ENCODE measurements at regions not wholly inside any gene's neighbourhood (a gene's known extent, or its start where the extent isn't known, plus 50 kb on each side); places are given as distances from the start of the nearest gene placed in this dataset.
A peak's percentile ranks its signal among the peaks of the same experiment; 100 is the strongest.

DNA sequence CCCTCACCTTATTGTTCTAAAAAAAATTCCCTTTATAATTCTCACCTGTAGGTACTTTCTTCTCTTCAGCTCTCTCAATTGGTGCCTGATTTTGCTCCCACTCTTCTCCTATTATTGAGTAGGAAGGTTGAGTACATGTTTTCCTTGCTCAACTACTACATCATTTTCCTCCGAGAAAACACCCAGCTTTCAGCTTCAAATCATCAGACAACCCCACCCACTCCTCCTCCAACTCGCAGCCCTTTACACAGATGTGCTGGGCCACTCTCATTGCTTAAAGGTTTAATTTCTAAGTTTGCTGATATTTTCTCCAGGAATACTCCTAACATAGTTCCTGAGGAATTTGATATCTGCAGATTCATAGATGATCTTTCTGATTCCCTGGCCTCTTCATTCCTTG lies 734.4 kb upstream of the ZEB2 start (continued):
- TF ChIP-seq, protein P1, sequence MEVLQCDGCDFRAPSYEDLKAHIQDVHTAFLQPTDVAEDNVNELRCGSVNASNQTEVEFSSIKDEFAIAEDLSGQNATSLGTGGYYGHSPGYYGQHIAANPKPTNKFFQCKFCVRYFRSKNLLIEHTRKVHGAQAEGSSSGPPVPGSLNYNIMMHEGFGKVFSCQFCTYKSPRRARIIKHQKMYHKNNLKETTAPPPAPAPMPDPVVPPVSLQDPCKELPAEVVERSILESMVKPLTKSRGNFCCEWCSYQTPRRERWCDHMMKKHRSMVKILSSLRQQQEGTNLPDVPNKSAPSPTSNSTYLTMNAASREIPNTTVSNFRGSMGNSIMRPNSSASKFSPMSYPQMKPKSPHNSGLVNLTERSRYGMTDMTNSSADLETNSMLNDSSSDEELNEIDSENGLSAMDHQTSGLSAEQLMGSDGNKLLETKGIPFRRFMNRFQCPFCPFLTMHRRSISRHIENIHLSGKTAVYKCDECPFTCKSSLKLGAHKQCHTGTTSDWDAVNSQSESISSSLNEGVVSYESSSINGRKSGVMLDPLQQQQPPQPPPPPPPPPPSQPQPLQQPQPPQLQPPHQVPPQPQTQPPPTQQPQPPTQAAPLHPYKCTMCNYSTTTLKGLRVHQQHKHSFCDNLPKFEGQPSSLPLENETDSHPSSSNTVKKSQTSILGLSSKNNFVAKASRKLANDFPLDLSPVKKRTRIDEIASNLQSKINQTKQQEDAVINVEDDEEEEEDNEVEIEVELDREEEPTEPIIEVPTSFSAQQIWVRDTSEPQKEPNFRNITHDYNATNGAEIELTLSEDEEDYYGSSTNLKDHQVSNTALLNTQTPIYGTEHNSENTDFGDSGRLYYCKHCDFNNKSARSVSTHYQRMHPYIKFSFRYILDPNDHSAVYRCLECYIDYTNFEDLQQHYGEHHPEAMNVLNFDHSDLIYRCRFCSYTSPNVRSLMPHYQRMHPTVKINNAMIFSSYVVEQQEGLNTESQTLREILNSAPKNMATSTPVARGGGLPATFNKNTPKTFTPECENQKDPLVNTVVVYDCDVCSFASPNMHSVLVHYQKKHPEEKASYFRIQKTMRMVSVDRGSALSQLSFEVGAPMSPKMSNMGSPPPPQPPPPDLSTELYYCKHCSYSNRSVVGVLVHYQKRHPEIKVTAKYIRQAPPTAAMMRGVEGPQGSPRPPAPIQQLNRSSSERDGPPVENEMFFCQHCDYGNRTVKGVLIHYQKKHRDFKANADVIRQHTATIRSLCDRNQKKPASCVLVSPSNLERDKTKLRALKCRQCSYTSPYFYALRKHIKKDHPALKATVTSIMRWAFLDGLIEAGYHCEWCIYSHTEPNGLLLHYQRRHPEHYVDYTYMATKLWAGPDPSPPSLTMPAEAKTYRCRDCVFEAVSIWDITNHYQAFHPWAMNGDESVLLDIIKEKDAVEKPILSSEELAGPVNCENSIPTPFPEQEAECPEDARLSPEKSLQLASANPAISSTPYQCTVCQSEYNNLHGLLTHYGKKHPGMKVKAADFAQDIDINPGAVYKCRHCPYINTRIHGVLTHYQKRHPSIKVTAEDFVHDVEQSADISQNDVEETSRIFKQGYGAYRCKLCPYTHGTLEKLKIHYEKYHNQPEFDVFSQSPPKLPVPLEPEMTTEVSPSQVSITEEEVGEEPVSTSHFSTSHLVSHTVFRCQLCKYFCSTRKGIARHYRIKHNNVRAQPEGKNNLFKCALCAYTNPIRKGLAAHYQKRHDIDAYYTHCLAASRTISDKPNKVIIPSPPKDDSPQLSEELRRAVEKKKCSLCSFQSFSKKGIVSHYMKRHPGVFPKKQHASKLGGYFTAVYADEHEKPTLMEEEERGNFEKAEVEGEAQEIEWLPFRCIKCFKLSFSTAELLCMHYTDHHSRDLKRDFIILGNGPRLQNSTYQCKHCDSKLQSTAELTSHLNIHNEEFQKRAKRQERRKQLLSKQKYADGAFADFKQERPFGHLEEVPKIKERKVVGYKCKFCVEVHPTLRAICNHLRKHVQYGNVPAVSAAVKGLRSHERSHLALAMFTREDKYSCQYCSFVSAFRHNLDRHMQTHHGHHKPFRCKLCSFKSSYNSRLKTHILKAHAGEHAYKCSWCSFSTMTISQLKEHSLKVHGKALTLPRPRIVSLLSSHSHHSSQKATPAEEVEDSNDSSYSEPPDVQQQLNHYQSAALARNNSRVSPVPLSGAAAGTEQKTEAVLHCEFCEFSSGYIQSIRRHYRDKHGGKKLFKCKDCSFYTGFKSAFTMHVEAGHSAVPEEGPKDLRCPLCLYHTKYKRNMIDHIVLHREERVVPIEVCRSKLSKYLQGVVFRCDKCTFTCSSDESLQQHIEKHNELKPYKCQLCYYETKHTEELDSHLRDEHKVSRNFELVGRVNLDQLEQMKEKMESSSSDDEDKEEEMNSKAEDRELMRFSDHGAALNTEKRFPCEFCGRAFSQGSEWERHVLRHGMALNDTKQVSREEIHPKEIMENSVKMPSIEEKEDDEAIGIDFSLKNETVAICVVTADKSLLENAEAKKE (CRISPR knock-in tag; IDR thresholded peaks at IDR 0.05): no peak
- TF ChIP-seq ZNF114 (CRISPR knock-in tag; IDR thresholded peaks at IDR 0.05): no peak
- TF ChIP-seq EZH2phosphoT487 (IDR thresholded peaks at IDR 0.05; ENCODE audit: unreplicated experiment): no peak
- no peak for TF ChIP-seq POLR2AphosphoS5 (IDR thresholded peaks at IDR 0.05; ENCODE audit: low read depth)
- no peak for TF ChIP-seq EZH2 (IDR thresholded peaks at IDR 0.05; ENCODE audit: low read depth, unreplicated experiment)
- TF ChIP-seq ZNF331 (CRISPR knock-in tag; IDR thresholded peaks at IDR 0.05; ENCODE audit: low read depth): no peak
- TF ChIP-seq NANOG (IDR thresholded peaks at IDR 0.05; ENCODE audit: borderline replicate concordance): no peak

DNA sequence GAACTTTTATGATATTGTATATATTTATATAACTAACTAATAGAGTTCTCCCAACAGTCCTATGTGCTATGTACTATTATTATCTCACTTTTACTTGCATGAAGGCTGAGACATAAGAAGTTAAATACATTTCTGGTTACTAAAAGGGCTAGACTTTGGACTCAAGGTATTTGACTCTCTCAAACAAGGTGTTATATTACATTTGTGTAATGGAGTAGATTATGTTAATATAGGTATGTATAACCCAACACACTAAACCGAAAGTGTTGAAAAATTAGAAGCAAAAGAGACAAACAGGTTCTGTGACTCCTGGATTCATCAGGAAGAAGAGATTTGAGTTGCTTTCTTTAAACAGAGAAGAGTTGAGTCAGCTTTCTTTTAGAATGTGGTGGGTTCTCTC lies 733.6 kb upstream of the ZEB2 start:
- H3K4me1 Mint-ChIP-seq: peaks cover 5% of the 10 kb centered on the region
- peak; percentile 3 for DNase-seq (ENCODE audit: low spot score)
- Histone ChIP-seq H4K20me1 (replicated peaks; ENCODE audit: insufficient read depth) (no peaks in the 10 kb centered on the region), H3K27me3 (ENCODE audit: insufficient read depth) (no peaks in the 10 kb centered on the region), H3K4me2 (no peak overlapping the region), H3F3A (replicated peaks; ENCODE audit: low read depth) (no peaks in the 10 kb centered on the region), H3K36me3 (ENCODE audit: insufficient read depth) (no peaks in the 10 kb centered on the region), H3K27ac (ENCODE audit: low read depth) (no peak overlapping the region), H2AFZ (peak overlapping the region; percentile 50; the same call in 1 of the 2 replicates), H3K4me3 (no peak overlapping the region), H3K4me1 (ENCODE audit: insufficient read depth) (no peaks in the 10 kb centered on the region), H3K9me2 (ENCODE audit: insufficient read depth) (0 out of 2 replicates have a peak, but pooled peaks cover 7% of the 10 kb centered on the region), H3K79me2 (replicated peaks; ENCODE audit: insufficient read depth) (no peaks in the 10 kb centered on the region)
- no peak for ATAC-seq
- H3K27me3 Mint-ChIP-seq (ENCODE audit: insufficient read depth, low read depth, poor library complexity): no peaks in the 10 kb centered on the region
- H3K4me3 Mint-ChIP-seq: no peak overlapping the region
- no peak for TF ChIP-seq CREB1 (CRISPR knock-in tag; IDR thresholded peaks at IDR 0.05; ENCODE audit: low read depth)
- H3K27ac Mint-ChIP-seq: no peak overlapping the region
- no peaks in the 10 kb centered on the region for H3K9me3 Mint-ChIP-seq
- H3K36me3 Mint-ChIP-seq (ENCODE audit: low read depth): no peaks in the 10 kb centered on the region

Measured in GM23338 (cell line).